ENCODE measurements at regions not wholly inside any gene's neighbourhood (a gene's known extent, or its start where the extent isn't known, plus 50 kb on each side); places are given as distances from the start of the nearest gene placed in this dataset.
"Not testable (repeated sequence)": the region's sequence is repeated elsewhere in the genome, so short reads cannot be mapped to it uniquely, and the experiment has no call there.

- H3K4me1 ChIP-seq: peaks cover 0 to 34% (median 22%) of the 10 kb centered on the region in 4 donors
- intact Hi-C loops (cut with DNase I): no loop called here
- H3K27ac ChIP-seq: no peak overlapping the region
- no peaks in the 10 kb centered on the region for H3K27me3 ChIP-seq
- H3K4me3 ChIP-seq: no peak overlapping the region
- 40 to 53% methylated on average over 1 of the region's 1 CpG for WGBS, 2 donors
- DNase-seq: no peak
- no peaks in the 10 kb centered on the region for H3K36me3 ChIP-seq
- H3K9me3 ChIP-seq: no peaks in the 10 kb centered on the region
- TF ChIP-seq POLR2A (IDR thresholded peaks at IDR 0.05): no peak
- TF ChIP-seq CTCF (IDR thresholded peaks at IDR 0.05): no peak
- TF ChIP-seq POLR2AphosphoS5 (IDR thresholded peaks at IDR 0.05): no peak
- no peak for TF ChIP-seq EP300 (IDR thresholded peaks at IDR 0.05)
These were observed 288.3 kb downstream of the KCTD12 start for GRCh38 chr13:76597868-76598267.

GRCh38 chr13:76596216-76596615, 290.0 kb downstream of the KCTD12 start:
- TF ChIP-seq POLR2A (IDR thresholded peaks at IDR 0.05) (no peak), CTCF (IDR thresholded peaks at IDR 0.05) (no peak), POLR2AphosphoS5 (IDR thresholded peaks at IDR 0.05) (no peak), EP300 (IDR thresholded peaks at IDR 0.05) (no peak)
- no peaks in the 10 kb centered on the region for H3K27me3 ChIP-seq
- no peak for DNase-seq
- intact Hi-C loops (cut with DNase I): no loop called here
- H3K9me3 ChIP-seq: no peaks in the 10 kb centered on the region
- peaks cover 0 to 34% (median 22%) of the 10 kb centered on the region in 4 donors for H3K4me1 ChIP-seq
- no peaks in the 10 kb centered on the region for H3K36me3 ChIP-seq
- no peak overlapping the region for H3K4me3 ChIP-seq
- 90 to 92% methylated on average over 1 of the region's 1 CpG for WGBS, 2 donors
- H3K27ac ChIP-seq: no peak overlapping the region

- H3K4me1 ChIP-seq: peaks cover 0 to 25% (median 14%) of the 10 kb centered on the region in 4 donors
- H3K27ac ChIP-seq: no peak overlapping the region
- TF ChIP-seq POLR2AphosphoS5 (IDR thresholded peaks at IDR 0.05) (no peak), CTCF (IDR thresholded peaks at IDR 0.05) (no peak), EP300 (IDR thresholded peaks at IDR 0.05) (no peak), POLR2A (IDR thresholded peaks at IDR 0.05) (no peak)
- H3K36me3 ChIP-seq: no peaks in the 10 kb centered on the region
- no peak overlapping the region for H3K4me3 ChIP-seq
- intact Hi-C loops (cut with DNase I): no loop called here
- DNase-seq: no peak
- 80 to 87% methylated on average over 1 of the region's 1 CpG for WGBS, 2 donors
- no peaks in the 10 kb centered on the region for H3K9me3 ChIP-seq
- H3K27me3 ChIP-seq: no peaks in the 10 kb centered on the region
These were observed 291.8 kb downstream of the KCTD12 start for GRCh38 chr13:76594435-76594834.

GRCh38 chr13:76586842-76587241, 299.4 kb downstream of the KCTD12 start:
- H3K36me3 ChIP-seq: no peaks in the 10 kb centered on the region
- intact Hi-C loops (cut with DNase I): no loop called here
- no peaks in the 10 kb centered on the region for H3K4me1 ChIP-seq
- H3K27me3 ChIP-seq: no peaks in the 10 kb centered on the region
- no peak overlapping the region for H3K4me3 ChIP-seq
- H3K27ac ChIP-seq: no peak overlapping the region
- no peak for TF ChIP-seq POLR2AphosphoS5 (IDR thresholded peaks at IDR 0.05)
- no peak for TF ChIP-seq POLR2A (IDR thresholded peaks at IDR 0.05)
- no peak for TF ChIP-seq CTCF (IDR thresholded peaks at IDR 0.05)
- no peak for TF ChIP-seq EP300 (IDR thresholded peaks at IDR 0.05)
- WGBS, 2 donors: 90 to 92% methylated on average over 4 of the region's 4 CpGs
- H3K9me3 ChIP-seq: no peaks in the 10 kb centered on the region
- DNase-seq: no peak

- Histone ChIP-seq H3K27me3 (no peaks in the 10 kb centered on the region), H3K4me3 (no peak overlapping the region), H3K27ac (no peak overlapping the region), H3K9me3 (peaks cover 0 to 3% (median 1%) of the 10 kb centered on the region in 4 donors), H3K4me1 (no peaks in the 10 kb centered on the region), H3K36me3 (no peaks in the 10 kb centered on the region)
- intact Hi-C loops (cut with DNase I): no loop called here
- DNase-seq: no peak
- 93 to 94% methylated on average over 4 of the region's 4 CpGs for WGBS, 2 donors
- no peak for TF ChIP-seq EP300 (IDR thresholded peaks at IDR 0.05)
- no peak for TF ChIP-seq POLR2AphosphoS5 (IDR thresholded peaks at IDR 0.05)
- TF ChIP-seq CTCF (IDR thresholded peaks at IDR 0.05): no peak
- TF ChIP-seq POLR2A (IDR thresholded peaks at IDR 0.05): no peak
These were observed 306.5 kb downstream of the KCTD12 start for GRCh38 chr13:76579701-76580100.

- intact Hi-C loops (cut with DNase I); DNase-seq; H3K4me3 ChIP-seq; H3K9me3 ChIP-seq; H3K27me3 ChIP-seq; H3K36me3 ChIP-seq; H3K4me1 ChIP-seq; H3K27ac ChIP-seq: not testable (repeated sequence)
- 88% methylated on average over 5 of the region's 5 CpGs for WGBS, 2 donors
These were observed 310.6 kb downstream of the KCTD12 start for GRCh38 chr13:76575634-76576033.

Data from sigmoid colon (tissue), 6 donors.